ENCODE measurements at regions not wholly inside any gene's neighbourhood (a gene's known extent, or its start where the extent isn't known, plus 50 kb on each side); places are given as distances from the start of the nearest gene placed in this dataset.

- no peak for TF ChIP-seq CTCF (IDR thresholded peaks at IDR 0.05; ENCODE audit: borderline replicate concordance, extremely low read depth, insufficient read depth)
Observed at GRCh38 chr4:178602833-178603232, 1160.6 kb upstream of the AGA start.

GRCh38 chr4:178611062-178611461 lies 1168.8 kb upstream of the AGA start:
- Histone ChIP-seq H3K27ac (ENCODE audit: low read depth in 2 of 2, low read length in 2 of 2) (no peak overlapping the region), H3K4me3 (ENCODE audit: low read length in 3 of 3) (no peak overlapping the region), H3K9me3 (ENCODE audit: control insufficient read depth in 2 of 3, insufficient read depth in 1 of 3, low read length in 3 of 3) (no peaks in the 10 kb centered on the region), H3K36me3 (ENCODE audit: control insufficient read depth in 2 of 3, insufficient read depth in 3 of 3, low read length in 3 of 3) (no peaks in the 10 kb centered on the region), H3K4me1 (ENCODE audit: control insufficient read depth in 2 of 3, insufficient read depth in 2 of 3, low read depth in 1 of 3, low read length in 3 of 3) (no peaks in the 10 kb centered on the region), H3K9ac (ENCODE audit: low read length in 3 of 3) (no peak overlapping the region), H3K27me3 (ENCODE audit: control insufficient read depth, insufficient read depth, low read length) (no peaks in the 10 kb centered on the region)
- no peak for TF ChIP-seq CTCF (IDR thresholded peaks at IDR 0.05; ENCODE audit: borderline replicate concordance, extremely low read depth, insufficient read depth)
- FAIRE-seq = no peak
- no peak for DNase-seq
- intact Hi-C loops (cut with DNase I) = no loop called here

More at GRCh38 chr4:178602833-178603232, 1160.6 kb upstream of the AGA start:
- H3K9ac ChIP-seq (ENCODE audit: low read length in 3 of 3) = no peak overlapping the region
- no peaks in the 10 kb centered on the region for H3K27me3 ChIP-seq (ENCODE audit: control insufficient read depth, insufficient read depth, low read length)
- DNase-seq (no peak), FAIRE-seq (no peak)
- no peak overlapping the region for H3K27ac ChIP-seq (ENCODE audit: low read depth in 2 of 2, low read length in 2 of 2)
- H3K36me3 ChIP-seq (ENCODE audit: control insufficient read depth in 2 of 3, insufficient read depth in 3 of 3, low read length in 3 of 3) = no peaks in the 10 kb centered on the region
- H3K4me3 ChIP-seq (ENCODE audit: low read length in 3 of 3) = no peak overlapping the region
- H3K9me3 ChIP-seq (ENCODE audit: control insufficient read depth in 2 of 3, insufficient read depth in 1 of 3, low read length in 3 of 3) = no peaks in the 10 kb centered on the region
- no peaks in the 10 kb centered on the region for H3K4me1 ChIP-seq (ENCODE audit: control insufficient read depth in 2 of 3, insufficient read depth in 2 of 3, low read depth in 1 of 3, low read length in 3 of 3)
- intact Hi-C loops (cut with DNase I) = no loop called here

GRCh38 chr4:178612733-178613132 lies 1170.5 kb upstream of the AGA start:
- H3K36me3 ChIP-seq (ENCODE audit: control insufficient read depth in 2 of 3, insufficient read depth in 3 of 3, low read length in 3 of 3) = no peaks in the 10 kb centered on the region
- TF ChIP-seq CTCF (IDR thresholded peaks at IDR 0.05; ENCODE audit: borderline replicate concordance, extremely low read depth, insufficient read depth) = no peak
- no peaks in the 10 kb centered on the region for H3K9me3 ChIP-seq (ENCODE audit: control insufficient read depth in 2 of 3, insufficient read depth in 1 of 3, low read length in 3 of 3)
- no peak for FAIRE-seq
- H3K4me3 ChIP-seq (ENCODE audit: low read length in 3 of 3) = no peak overlapping the region
- peak in 2 of 5 donors; percentile 12 to 14 for DNase-seq
- H3K4me1 ChIP-seq (ENCODE audit: control insufficient read depth in 2 of 3, insufficient read depth in 2 of 3, low read depth in 1 of 3, low read length in 3 of 3) = no peaks in the 10 kb centered on the region
- H3K27me3 ChIP-seq (ENCODE audit: control insufficient read depth, insufficient read depth, low read length) = no peaks in the 10 kb centered on the region
- H3K27ac ChIP-seq (ENCODE audit: low read depth in 2 of 2, low read length in 2 of 2) = no peak overlapping the region
- intact Hi-C loops (cut with DNase I) = no loop called here
- H3K9ac ChIP-seq (ENCODE audit: low read length in 3 of 3) = no peak overlapping the region

- no peaks in the 10 kb centered on the region for H3K36me3 ChIP-seq (ENCODE audit: control insufficient read depth in 2 of 3, insufficient read depth in 3 of 3, low read length in 3 of 3)
- intact Hi-C loops (cut with DNase I) = no loop called here
- no peaks in the 10 kb centered on the region for H3K4me1 ChIP-seq (ENCODE audit: control insufficient read depth in 2 of 3, insufficient read depth in 2 of 3, low read depth in 1 of 3, low read length in 3 of 3)
- H3K9me3 ChIP-seq (ENCODE audit: control insufficient read depth in 2 of 3, insufficient read depth in 1 of 3, low read length in 3 of 3) = no peaks in the 10 kb centered on the region
- DNase-seq (no peak), FAIRE-seq (no peak)
- H3K27me3 ChIP-seq (ENCODE audit: control insufficient read depth, insufficient read depth, low read length) = no peaks in the 10 kb centered on the region
- no peak overlapping the region for H3K27ac ChIP-seq (ENCODE audit: low read depth in 2 of 2, low read length in 2 of 2)
- H3K4me3 ChIP-seq (ENCODE audit: low read length in 3 of 3) = no peak overlapping the region
- TF ChIP-seq CTCF (IDR thresholded peaks at IDR 0.05; ENCODE audit: borderline replicate concordance, extremely low read depth, insufficient read depth) = no peak
- H3K9ac ChIP-seq (ENCODE audit: low read length in 3 of 3) = no peak overlapping the region
Observed at GRCh38 chr4:178632415-178632814, 1190.2 kb upstream of the AGA start.

Data from kidney (tissue), 13 donors.